Mesodermal cell (in vitro differentiated cells): ENCODE measurements at regions not wholly inside any gene's neighbourhood (a gene's known extent, or its start where the extent isn't known, plus 50 kb on each side); places are given as distances from the start of the nearest gene placed in this dataset.

Experiments used
- H3K27ac ChIP-seq: 2 replicates; pipeline ENCODE4 v1.7.0; 2013; ENCODE audit warnings: mild to moderate bottlenecking, low read depth, low read length, moderate library complexity; ENCODE audit not compliant: severe bottlenecking
- H3K36me3 ChIP-seq: 2 replicates; pipeline ENCODE4 v1.7.1; 2013; ENCODE audit warnings: mild to moderate bottlenecking, low read length, moderate library complexity; ENCODE audit not compliant: control insufficient read depth, insufficient read depth
- H3K4me1 ChIP-seq: one replicate; pipeline ENCODE4 v1.7.1; 2013; ENCODE audit warnings: mild to moderate bottlenecking, low read length; ENCODE audit not compliant: insufficient read depth, control insufficient read depth, poor library complexity, severe bottlenecking
- H3K4me3 ChIP-seq: 2 replicates; pipeline ENCODE4 v1.7.0; 2013; ENCODE audit warnings: low read length, control low read depth, mild to moderate bottlenecking; ENCODE audit not compliant: insufficient read depth, poor library complexity, severe bottlenecking; ENCODE audit errors: extremely low read depth
- H3K9me3 ChIP-seq: 2 replicates; pipeline ENCODE4 v1.7.1; 2013; ENCODE audit warnings: mild to moderate bottlenecking, low read length, moderate library complexity; ENCODE audit not compliant: control insufficient read depth
- WGBS, 2 experiments: methylation state at CpG; one replicate each; pipeline ENCODE4 v1.1.5; 2013; ENCODE audit warnings: missing lambda C conversion rate in 2 of 2; ENCODE audit not compliant: insufficient coverage in 2 of 2; 5-methylcytosine and 5-hydroxymethylcytosine counted together

DNA sequence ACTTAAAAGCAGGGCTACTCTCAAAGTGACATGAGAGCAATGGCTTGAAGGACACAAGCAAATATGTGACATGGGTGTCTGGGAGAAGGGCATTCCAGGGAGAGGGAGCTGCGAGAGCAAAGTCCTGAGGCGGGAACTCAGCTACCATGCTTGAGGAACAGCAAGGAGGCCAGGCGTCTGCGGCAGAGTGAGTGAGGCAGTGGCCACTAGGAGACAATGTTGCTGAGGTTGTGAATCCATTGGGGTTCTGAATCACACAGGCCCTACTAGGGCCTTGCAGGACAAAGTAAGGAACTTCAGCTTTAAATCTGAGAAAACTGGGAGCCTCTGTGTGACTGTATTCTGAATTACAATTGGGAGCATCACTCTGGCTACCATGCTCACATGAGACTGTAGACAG lies 94.1 kb upstream of the PRICKLE2 start:
- Histone ChIP-seq H3K36me3 (no peaks in the 10 kb centered on the region), H3K9me3 (peaks cover 4% of the 10 kb centered on the region), H3K4me3 (no peak overlapping the region), H3K4me1 (peaks cover 54% of the 10 kb centered on the region), H3K27ac (peak overlapping the region; percentile 6)
- WGBS, 2 experiments = 76 to 80% methylated on average over 3 of the region's 4 CpGs

- H3K4me3 ChIP-seq = no peak overlapping the region
- peaks cover 4% of the 10 kb centered on the region for H3K9me3 ChIP-seq
- WGBS, 2 experiments = 100% methylated on average over 1 of the region's 1 CpG; no CpG with 5 or more reads in 1 of the 2 experiments
- H3K4me1 ChIP-seq = peaks cover 54% of the 10 kb centered on the region
- H3K36me3 ChIP-seq = no peaks in the 10 kb centered on the region
- H3K27ac ChIP-seq = peak overlapping the region; percentile 6
Measured at GRCh38 chr3:64318668-64319271, 93.5 kb upstream of the PRICKLE2 start.

DNA sequence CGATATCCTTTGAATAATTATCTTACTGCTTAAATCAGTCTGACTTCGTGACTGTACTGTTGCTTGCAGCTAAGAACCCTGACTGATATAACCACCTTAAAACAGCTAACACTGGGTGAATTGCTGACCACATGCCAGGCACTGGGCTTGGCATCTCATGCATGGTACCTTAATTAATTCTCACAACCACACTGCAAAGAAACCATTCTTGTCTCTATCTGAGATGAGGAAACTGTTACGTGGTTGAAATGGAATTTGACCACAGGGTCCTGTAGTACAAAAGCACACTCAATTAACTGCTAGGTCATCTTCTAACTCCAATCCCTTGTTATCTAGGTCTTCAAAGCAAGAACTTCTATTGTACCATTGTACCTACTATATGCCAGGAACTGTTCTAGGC lies 92.7 kb upstream of the PRICKLE2 start:
- WGBS, 2 experiments = 94 to 100% methylated on average over 2 to 3 of the region's 3 CpGs
- Histone ChIP-seq H3K4me3 (no peak overlapping the region), H3K9me3 (peaks cover 4% of the 10 kb centered on the region), H3K27ac (no peak overlapping the region), H3K4me1 (peaks cover 50% of the 10 kb centered on the region), H3K36me3 (no peaks in the 10 kb centered on the region)

- H3K27ac ChIP-seq = no peak overlapping the region
- H3K36me3 ChIP-seq = no peaks in the 10 kb centered on the region
- H3K9me3 ChIP-seq = peaks cover 4% of the 10 kb centered on the region
- WGBS, 2 experiments = 75 to 85% methylated on average over 2 to 4 of the region's 4 CpGs
- H3K4me3 ChIP-seq = no peak overlapping the region
- H3K4me1 ChIP-seq = peaks cover 41% of the 10 kb centered on the region
Measured at GRCh38 chr3:64316971-64317370, 91.7 kb upstream of the PRICKLE2 start.

GRCh38 chr3:64311424-64312061 lies 86.3 kb upstream of the PRICKLE2 start:
- 80 to 86% methylated on average over 1 to 2 of the region's 5 CpGs for WGBS, 2 experiments
- Histone ChIP-seq H3K9me3 (no peaks in the 10 kb centered on the region), H3K27ac (no peak overlapping the region), H3K4me3 (no peak overlapping the region), H3K4me1 (peaks cover 3% of the 10 kb centered on the region), H3K36me3 (no peaks in the 10 kb centered on the region)

DNA sequence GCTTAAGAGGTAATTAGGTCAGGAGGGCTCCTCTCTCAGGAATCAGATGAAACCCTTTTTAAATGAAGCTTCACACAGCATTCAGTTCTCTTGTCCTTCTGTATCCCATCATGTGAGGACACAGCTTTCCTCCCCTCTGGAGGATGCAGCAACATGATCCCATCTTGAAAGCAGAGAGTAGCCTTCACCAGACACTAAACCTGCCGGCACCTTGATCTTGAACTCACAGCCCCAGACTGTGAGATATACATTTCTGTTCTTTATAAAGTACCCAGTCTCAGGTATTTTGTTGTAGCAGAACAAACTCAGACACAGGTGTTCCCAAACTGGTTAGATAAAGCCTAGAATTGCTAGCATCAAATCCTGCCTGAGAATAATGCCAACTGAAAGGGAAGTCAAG lies 83.7 kb upstream of the PRICKLE2 start:
- WGBS, 2 experiments = no CpG with 5 or more reads among the region's 1 CpG
- Histone ChIP-seq H3K4me3 (no peak overlapping the region), H3K27ac (no peak overlapping the region), H3K4me1 (no peaks in the 10 kb centered on the region), H3K36me3 (no peaks in the 10 kb centered on the region), H3K9me3 (no peaks in the 10 kb centered on the region)

DNA sequence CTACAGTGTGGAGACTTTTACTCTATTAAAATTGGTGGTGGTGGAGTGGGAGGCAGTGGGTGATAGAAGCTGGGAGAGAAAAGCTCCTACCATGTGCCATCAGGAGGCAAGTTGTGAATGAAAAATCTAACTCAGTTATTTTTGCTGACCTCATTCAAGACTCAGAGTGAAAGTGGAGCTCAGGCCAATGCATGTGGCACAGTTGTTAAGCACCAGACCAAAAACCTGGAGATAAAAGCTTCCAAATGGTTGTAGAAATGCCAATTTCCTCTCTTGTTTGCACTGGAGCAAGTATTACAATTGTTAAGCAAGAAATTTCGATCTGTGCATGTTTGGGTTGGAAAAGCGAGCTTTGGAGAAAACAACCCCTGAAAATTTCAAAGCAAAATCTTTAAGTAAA lies 81.5 kb upstream of the PRICKLE2 start:
- H3K9me3 ChIP-seq = no peaks in the 10 kb centered on the region
- H3K27ac ChIP-seq = no peak overlapping the region
- peaks cover 3% of the 10 kb centered on the region for H3K4me1 ChIP-seq
- H3K36me3 ChIP-seq = no peaks in the 10 kb centered on the region
- WGBS, 2 experiments = no CpG with 5 or more reads among the region's 2 CpGs
- no peak overlapping the region for H3K4me3 ChIP-seq

DNA sequence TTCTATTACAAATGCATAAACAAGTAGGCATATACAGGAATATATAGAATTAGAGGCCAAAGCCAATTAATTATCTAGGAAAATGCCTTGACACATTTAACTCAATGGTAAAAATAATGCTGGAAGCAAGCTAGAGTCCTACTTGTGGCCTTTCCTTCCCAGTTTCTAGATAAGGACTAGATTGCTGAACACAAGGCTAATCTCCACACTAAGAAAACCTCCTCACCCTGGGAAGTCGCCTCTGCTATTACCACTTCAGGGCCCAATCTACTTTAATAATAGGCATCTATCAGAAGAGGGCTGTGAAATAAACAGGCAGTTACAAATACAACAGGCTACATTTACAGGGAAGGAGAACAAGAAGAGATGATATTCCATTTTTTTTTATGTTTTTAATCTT lies 80.5 kb upstream of the PRICKLE2 start:
- H3K4me1 ChIP-seq = peaks cover 3% of the 10 kb centered on the region
- H3K4me3 ChIP-seq = no peak overlapping the region
- H3K27ac ChIP-seq = no peak overlapping the region
- WGBS, 2 experiments = no CpG with 5 or more reads among the region's 1 CpG
- H3K9me3 ChIP-seq = no peaks in the 10 kb centered on the region
- no peaks in the 10 kb centered on the region for H3K36me3 ChIP-seq

DNA sequence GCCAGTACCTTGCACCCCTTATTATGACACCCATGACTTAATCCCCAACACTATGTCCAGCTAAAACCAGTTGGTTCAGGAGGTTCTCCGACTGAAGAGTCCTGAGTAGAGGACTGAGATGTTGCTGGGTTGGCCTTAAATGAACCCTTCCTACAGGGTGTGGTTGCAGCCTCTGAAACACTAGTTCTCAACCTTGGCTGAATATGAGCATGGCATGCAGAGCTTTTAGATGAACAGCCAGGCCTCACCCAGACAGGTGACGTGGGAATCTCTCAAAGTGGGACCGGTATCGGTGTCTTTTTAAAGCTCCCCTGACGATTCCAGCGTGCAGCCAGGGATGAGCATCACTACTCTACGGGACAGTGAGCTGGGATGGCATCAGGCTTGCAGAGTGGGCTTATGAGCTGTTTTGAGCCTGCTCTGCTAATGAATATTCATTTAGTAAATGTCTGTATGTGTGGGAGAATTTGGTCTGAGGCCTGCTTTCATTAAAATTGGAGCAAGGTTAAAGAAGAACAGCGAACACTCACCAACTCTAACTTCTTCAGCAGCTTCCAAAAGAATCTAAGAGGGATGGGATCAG lies 79.7 kb upstream of the PRICKLE2 start:
- Histone ChIP-seq H3K27ac (no peak overlapping the region), H3K9me3 (no peaks in the 10 kb centered on the region), H3K36me3 (no peaks in the 10 kb centered on the region), H3K4me3 (no peak overlapping the region), H3K4me1 (peaks cover 3% of the 10 kb centered on the region)
- whole genome bisulfite sequencing, 2 experiments = 99 to 100% methylated on average over 6 of the region's 8 CpGs

DNA sequence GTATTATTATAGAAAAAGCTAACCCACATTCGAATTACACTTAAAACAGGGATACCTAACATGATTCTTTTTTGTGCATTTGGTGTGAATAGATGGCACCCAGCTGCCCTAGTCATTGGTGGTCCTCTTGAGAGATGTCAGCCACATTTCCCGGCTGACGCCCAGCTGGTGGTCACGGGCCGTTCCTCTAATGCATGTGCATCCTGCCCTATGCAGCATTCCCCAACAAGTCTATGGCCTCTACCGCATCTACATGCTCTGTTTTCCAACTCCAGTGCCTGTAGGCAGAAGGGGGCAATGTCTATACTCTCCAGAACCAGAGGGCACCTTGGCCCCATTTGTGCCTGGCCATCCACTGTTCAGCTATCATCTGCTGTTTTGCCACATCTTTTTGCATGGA lies 78.6 kb upstream of the PRICKLE2 start:
- Histone ChIP-seq H3K27ac (no peak overlapping the region), H3K4me1 (peaks cover 3% of the 10 kb centered on the region), H3K9me3 (no peaks in the 10 kb centered on the region), H3K36me3 (no peaks in the 10 kb centered on the region), H3K4me3 (no peak overlapping the region)
- WGBS, 2 experiments = 98 to 100% methylated on average over 3 to 5 of the region's 6 CpGs

GRCh38 chr3:64303401-64303800 lies 78.1 kb upstream of the PRICKLE2 start:
- H3K4me3 ChIP-seq = no peak overlapping the region
- H3K4me1 ChIP-seq = peaks cover 3% of the 10 kb centered on the region
- WGBS, 2 experiments = 90 to 100% methylated on average over 3 to 5 of the region's 6 CpGs
- H3K9me3 ChIP-seq = no peaks in the 10 kb centered on the region
- H3K27ac ChIP-seq = no peak overlapping the region
- H3K36me3 ChIP-seq = no peaks in the 10 kb centered on the region
